ENCODE measurements at regions not wholly inside any gene's neighbourhood (a gene's known extent, or its start where the extent isn't known, plus 50 kb on each side); places are given as distances from the start of the nearest gene placed in this dataset.

DNA sequence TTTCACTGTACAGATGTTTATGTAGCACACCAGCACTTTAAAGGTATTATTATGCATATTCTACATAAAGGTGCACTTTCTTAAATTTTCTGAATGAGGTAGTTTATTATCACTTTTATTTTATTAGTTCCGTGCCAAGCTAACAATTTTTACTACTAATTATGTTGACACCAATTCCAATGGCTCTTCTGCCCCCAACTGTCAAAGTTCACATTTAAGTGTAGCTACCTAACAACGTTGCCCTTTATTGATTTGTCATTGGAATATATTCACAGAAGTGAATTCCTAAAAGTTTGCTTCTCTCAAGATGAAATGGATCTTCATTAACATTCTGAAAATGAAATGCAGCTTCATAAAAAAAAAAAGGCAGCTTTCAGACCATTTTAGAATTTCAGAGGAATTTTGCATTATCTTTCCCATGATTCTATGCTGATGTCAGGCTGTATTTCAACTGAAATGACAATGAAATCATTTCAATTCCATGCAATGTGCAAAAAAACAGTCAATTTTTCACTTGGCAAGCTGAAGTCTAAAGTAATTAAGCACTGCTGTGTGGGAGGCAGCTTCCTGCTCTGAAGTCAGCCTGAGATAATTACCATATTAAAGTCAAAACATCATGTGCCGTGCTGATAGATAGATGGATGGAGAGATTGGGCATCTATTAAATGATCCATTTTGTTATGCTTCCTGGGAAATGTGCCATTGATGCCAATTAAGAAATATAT, 229.2 kb downstream of the TTLL7 start:
- DNase-seq = no peak

GRCh38 chr1:83769072-83769471, 229.9 kb downstream of the TTLL7 start:
- no peak for DNase-seq

GRCh38 chr1:83766241-83766691, 232.7 kb downstream of the TTLL7 start:
- no peak for DNase-seq

- no peak for DNase-seq
Observed at GRCh38 chr1:83765125-83765524, 233.8 kb downstream of the TTLL7 start.

DNA sequence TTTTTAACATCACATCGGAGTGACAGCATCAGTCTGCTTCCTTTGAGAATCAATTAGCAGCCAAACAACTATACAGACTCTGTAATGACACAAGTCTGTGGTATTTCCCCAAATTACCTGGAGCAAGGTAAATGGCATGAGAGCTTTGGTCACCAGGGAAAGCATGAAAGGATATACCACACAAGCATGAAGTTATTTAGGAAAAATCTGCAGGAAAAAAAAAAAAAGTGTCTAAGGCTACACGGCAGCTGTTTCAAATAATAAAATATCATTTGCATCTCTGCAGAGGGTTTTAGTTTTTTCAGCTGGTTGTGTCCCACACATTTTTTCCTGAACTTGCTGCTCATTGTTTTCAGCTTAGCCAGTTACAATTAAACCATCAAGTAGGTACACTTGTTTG, 234.7 kb downstream of the TTLL7 start:
- no peak for DNase-seq

GRCh38 chr1:83763361-83764095, 235.4 kb downstream of the TTLL7 start:
- DNase-seq = no peak

DNA sequence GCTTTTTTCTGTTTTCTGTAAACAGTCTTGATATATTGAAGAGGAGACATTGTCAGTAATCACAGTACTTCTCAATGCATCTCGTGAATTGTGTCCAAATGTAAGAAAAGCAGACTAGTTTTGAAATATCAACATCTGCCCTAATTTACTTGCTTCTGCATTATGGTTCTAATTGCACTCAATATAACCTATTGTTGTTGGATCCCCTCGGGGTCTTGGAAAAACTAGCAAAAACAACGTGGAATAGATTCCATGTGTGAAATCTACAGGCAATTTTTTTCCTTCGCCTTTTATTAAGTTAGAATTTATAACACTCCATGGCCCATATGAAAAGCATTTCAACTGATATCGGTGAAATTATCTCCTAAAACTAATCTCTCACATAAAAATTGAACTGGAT, 236.5 kb downstream of the TTLL7 start:
- no peak for DNase-seq

DNA sequence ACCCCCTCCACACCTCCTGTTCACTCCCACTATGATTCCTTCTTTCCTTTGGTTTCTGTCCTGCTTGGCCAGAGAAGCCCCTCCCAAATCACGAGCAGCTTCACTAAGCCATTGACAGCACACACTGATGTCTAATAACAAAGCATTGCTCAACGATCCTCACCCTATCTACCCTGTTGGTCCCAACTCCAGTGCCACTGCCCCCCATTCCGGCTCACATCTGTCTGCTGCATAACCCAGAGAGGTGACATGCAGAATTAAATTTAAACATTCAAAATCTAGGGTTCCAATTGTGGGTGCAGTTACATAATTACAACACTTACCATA, 236.9 kb downstream of the TTLL7 start:
- DNase-seq = no peak

- peak; percentile 96 for DNase-seq
Observed at GRCh38 chr1:83761167-83762038, 237.5 kb downstream of the TTLL7 start.

GRCh38 chr1:83760226-83761021, 238.5 kb downstream of the TTLL7 start:
- peak; percentile 19 for DNase-seq

GRCh38 chr1:83756984-83757717, 241.8 kb downstream of the TTLL7 start:
- DNase-seq = peak; percentile 82

- DNase-seq = no peak
Observed at GRCh38 chr1:83751602-83752001, 247.3 kb downstream of the TTLL7 start.

- DNase-seq = no peak
Observed at GRCh38 chr1:83750201-83750600, 248.7 kb downstream of the TTLL7 start.

DNA sequence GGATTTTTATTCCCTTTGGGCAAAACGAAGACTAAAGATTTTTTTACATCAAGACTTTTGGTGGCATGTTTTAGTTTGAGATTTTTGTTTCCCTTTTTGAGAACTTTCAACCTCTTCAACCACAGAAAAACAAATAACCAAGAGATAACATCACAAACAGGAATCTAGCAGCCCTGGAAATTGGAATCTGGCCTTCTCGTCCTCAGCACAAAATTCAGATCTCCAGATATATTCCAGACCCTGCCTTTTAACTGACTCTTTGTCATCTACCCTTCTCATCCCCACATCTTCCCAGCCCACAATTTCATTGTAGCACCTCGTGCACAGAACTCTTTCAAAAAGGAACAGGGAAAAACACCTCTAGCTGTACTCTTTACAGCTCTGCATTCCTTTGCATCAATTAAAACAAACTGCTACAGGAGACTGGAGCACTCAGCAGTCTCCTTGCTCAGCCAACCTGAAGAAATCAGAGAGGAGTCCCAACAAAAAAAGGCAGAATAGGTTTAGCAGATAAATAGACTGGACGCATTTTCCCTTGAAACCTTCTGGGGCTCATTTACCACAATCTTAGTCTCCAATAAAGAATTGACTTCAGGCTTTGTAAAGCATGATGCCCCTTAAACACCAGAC, 251.0 kb downstream of the TTLL7 start:
- no peak for DNase-seq

DNA sequence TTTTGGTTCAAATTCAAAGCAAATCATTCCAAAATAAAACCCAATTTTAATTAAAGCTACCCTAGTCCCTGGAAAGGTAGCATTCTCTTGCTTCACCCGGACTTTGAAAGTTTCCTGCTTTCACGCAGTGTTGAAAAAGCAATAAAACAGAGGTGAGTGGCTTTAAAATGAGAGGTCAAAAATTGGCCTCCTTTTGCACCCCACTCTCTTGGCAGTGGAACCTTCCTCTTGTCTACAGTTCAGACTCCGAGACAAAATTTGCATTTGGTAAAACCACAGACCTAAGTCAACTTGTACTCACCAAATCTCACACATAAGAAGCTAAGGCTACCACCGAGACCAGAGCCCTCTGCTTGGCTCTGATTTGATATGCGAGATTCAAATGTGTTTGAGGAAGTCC, 252.7 kb downstream of the TTLL7 start:
- DNase-seq = no peak

- DNase-seq = peak; percentile 34
Observed at GRCh38 chr1:83742446-83742845, 256.5 kb downstream of the TTLL7 start.

DNA sequence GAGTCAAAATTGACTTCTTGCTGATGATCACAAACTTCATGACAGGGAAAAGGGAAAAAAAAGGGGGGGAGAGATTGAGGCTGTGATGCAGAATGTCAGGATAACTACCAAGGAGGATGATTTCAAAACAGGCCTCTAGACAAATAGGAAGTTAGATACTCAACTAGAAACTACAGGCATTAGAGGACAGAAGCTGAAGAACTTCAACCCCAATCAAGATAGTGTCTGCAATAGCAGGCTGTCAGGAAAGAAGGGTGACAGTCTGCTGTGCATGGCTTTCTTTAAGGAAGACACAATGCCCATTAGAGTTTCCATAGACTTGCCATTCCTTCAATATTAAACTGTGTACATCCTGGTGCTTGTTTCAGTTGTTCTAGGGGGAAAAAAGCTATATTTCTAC, 257.2 kb downstream of the TTLL7 start:
- peak; percentile 65 for DNase-seq

GRCh38 chr1:83741348-83741747, 257.6 kb downstream of the TTLL7 start:
- DNase-seq = no peak

DNA sequence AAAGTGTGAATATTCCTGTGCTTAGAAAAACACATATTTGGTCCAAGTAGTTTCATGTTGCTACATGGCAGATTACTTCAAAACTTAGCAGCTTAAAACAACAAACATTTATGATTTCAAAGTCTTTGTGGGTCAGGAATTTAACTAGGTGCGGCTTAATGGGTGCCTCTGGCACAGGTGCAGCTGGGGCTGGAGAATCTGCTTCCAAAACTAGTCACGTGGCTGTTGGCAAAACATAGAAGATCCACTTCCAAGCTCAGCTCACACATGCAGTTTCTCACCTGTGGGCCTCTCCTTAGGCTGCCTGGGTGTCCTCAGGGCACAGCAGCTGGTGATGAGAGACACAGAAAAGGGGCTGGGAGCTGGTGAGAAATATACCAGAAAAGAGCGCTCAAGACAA, 263.4 kb downstream of the TTLL7 start:
- no peak for DNase-seq

GRCh38 chr1:83734420-83734819, 264.5 kb downstream of the TTLL7 start:
- DNase-seq = no peak

DNA sequence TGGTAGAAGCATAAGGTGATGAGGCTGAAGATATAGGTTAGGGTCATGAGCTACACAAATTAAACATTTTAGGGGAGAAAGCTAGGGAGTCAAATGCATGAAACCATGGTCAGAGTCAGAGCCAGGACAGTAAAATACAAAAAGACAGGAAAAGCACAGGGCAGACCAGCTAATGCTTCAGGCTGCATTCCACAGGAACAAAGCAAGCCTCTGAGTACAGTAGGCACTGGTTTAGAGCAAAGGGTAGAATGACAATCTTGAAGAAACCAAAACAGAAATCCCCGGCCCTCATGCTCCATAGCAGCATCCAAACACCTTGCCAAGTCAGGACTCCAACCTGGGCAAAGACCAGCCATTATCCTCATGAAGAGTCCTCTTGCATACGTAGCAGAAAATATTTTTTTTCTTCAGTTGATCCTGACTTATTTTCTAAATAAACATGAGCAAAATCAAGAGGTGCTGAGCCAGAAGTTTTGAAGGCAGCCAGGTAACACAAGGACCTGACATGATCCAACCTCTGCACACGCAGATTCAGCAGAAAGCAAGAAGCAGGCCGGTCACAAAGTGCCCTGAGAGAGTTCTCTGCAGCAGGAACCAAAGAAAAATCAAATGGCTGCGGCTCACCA, 273.1 kb downstream of the TTLL7 start:
- DNase-seq = no peak

Data from MV-4-11 (cell line).